ENCODE measurements at regions not wholly inside any gene's neighbourhood (a gene's known extent, or its start where the extent isn't known, plus 50 kb on each side); places are given as distances from the start of the nearest gene placed in this dataset.

GRCh38 chr5:15191012-15191411 lies 309.0 kb upstream of the FBXL7 start:
- Histone ChIP-seq H3K27ac (no peak overlapping the region), H3K4me1 (no peaks in the 10 kb centered on the region), H3K27me3 (no peaks in the 10 kb centered on the region), H3K4me3 (no peak overlapping the region), H3K36me3 (no peaks in the 10 kb centered on the region), H3K9me3 (peaks cover 0 to 4% (median 0%) of the 10 kb centered on the region in 4 donors)
- intact Hi-C loops (cut with DNase I; ENCODE audit: low total_unique reads): no loop called here
- DNase-seq: no peak
- TF ChIP-seq POLR2A (IDR thresholded peaks at IDR 0.05) (no peak), CTCF (IDR thresholded peaks at IDR 0.05) (no peak), EP300 (IDR thresholded peaks at IDR 0.05) (no peak), POLR2AphosphoS5 (IDR thresholded peaks at IDR 0.05) (no peak)
- 65 to 83% (median 77%) methylated on average over 2 of the region's 2 CpGs for WGBS, 5 donors

GRCh38 chr5:15183520-15183919 lies 311.9 kb upstream of the ANKH start:
- no peak overlapping the region for H3K27ac ChIP-seq
- no peak for TF ChIP-seq POLR2A (IDR thresholded peaks at IDR 0.05)
- TF ChIP-seq POLR2AphosphoS5 (IDR thresholded peaks at IDR 0.05): no peak
- TF ChIP-seq CTCF (IDR thresholded peaks at IDR 0.05): no peak
- TF ChIP-seq EP300 (IDR thresholded peaks at IDR 0.05): no peak
- no peaks in the 10 kb centered on the region for H3K4me1 ChIP-seq
- peak in 1 of 2 donors; percentile 15 for DNase-seq
- intact Hi-C loops (cut with DNase I; ENCODE audit: low total_unique reads): no loop called here
- no peaks in the 10 kb centered on the region for H3K36me3 ChIP-seq
- no peaks in the 10 kb centered on the region for H3K27me3 ChIP-seq
- H3K9me3 ChIP-seq: peaks cover 0 to 11% (median 0%) of the 10 kb centered on the region in 4 donors
- WGBS, 5 donors: 71 to 84% (median 80%) methylated on average over 1 of the region's 1 CpG
- no peak overlapping the region for H3K4me3 ChIP-seq

GRCh38 chr5:15170173-15170572 lies 298.6 kb upstream of the ANKH start:
- no peaks in the 10 kb centered on the region for H3K27me3 ChIP-seq
- no peaks in the 10 kb centered on the region for H3K36me3 ChIP-seq
- 55 to 92% (median 75%) methylated on average over 1 of the region's 1 CpG for WGBS, 5 donors
- peaks cover 0 to 15% (median 8%) of the 10 kb centered on the region in 4 donors for H3K9me3 ChIP-seq
- no peak for TF ChIP-seq POLR2AphosphoS5 (IDR thresholded peaks at IDR 0.05)
- H3K27ac ChIP-seq: no peak overlapping the region
- intact Hi-C loops (cut with DNase I; ENCODE audit: low total_unique reads): no loop called here
- no peak for DNase-seq
- H3K4me3 ChIP-seq: no peak overlapping the region
- H3K4me1 ChIP-seq: no peaks in the 10 kb centered on the region

GRCh38 chr5:15168358-15168757 lies 296.8 kb upstream of the ANKH start:
- no peaks in the 10 kb centered on the region for H3K4me1 ChIP-seq
- DNase-seq: peak in 1 of 2 donors; percentile 26
- intact Hi-C loops (cut with DNase I; ENCODE audit: low total_unique reads): no loop called here
- H3K27ac ChIP-seq: no peak overlapping the region
- no peak overlapping the region for H3K4me3 ChIP-seq
- WGBS, 5 donors: 69 to 83% (median 78%) methylated on average over 2 of the region's 2 CpGs
- no peaks in the 10 kb centered on the region for H3K27me3 ChIP-seq
- H3K9me3 ChIP-seq: no peaks in the 10 kb centered on the region
- no peaks in the 10 kb centered on the region for H3K36me3 ChIP-seq
- no peak for TF ChIP-seq POLR2A (IDR thresholded peaks at IDR 0.05)
- no peak for TF ChIP-seq POLR2AphosphoS5 (IDR thresholded peaks at IDR 0.05)
- TF ChIP-seq CTCF (IDR thresholded peaks at IDR 0.05): no peak
- no peak for TF ChIP-seq EP300 (IDR thresholded peaks at IDR 0.05)

GRCh38 chr5:15160091-15160490 lies 288.5 kb upstream of the ANKH start:
- Histone ChIP-seq H3K9me3 (no peaks in the 10 kb centered on the region), H3K27ac (no peak overlapping the region), H3K4me1 (peaks cover 0 to 5% (median 0%) of the 10 kb centered on the region in 4 donors), H3K36me3 (no peaks in the 10 kb centered on the region), H3K4me3 (no peak overlapping the region), H3K27me3 (peaks cover 0 to 4% (median 0%) of the 10 kb centered on the region in 3 donors)
- TF ChIP-seq POLR2AphosphoS5 (IDR thresholded peaks at IDR 0.05) (no peak), EP300 (IDR thresholded peaks at IDR 0.05) (no peak), POLR2A (IDR thresholded peaks at IDR 0.05) (no peak), CTCF (IDR thresholded peaks at IDR 0.05) (no peak)
- intact Hi-C loops (cut with DNase I; ENCODE audit: low total_unique reads): no loop called here
- 47 to 76% (median 71%) methylated on average over 2 of the region's 2 CpGs for WGBS, 5 donors
- DNase-seq: no peak
